Endothelial cell of umbilical vein (primary cell): ENCODE measurements at regions not wholly inside any gene's neighbourhood (a gene's known extent, or its start where the extent isn't known, plus 50 kb on each side); places are given as distances from the start of the nearest gene placed in this dataset.

Experiments used
- BruUV-seq: library from RNA; stranded (reverse); fragments of 400-500 nt; replicated peaks from 2 replicates; lab custom pipeline; 2021; lab: Mats Ljungman, UMichigan
- CTCF ChIA-PET: fragments of 300-600, 350-600 bp; sonication (Branson Sonifier 250); formaldehyde crosslinking; loops from one replicate; lab custom pipeline; 2021; ENCODE audit warnings: antibody characterized with exemption, inconsistent platforms; lab: Charles Lee
- POLR2A ChIA-PET: fragments of 300-600, 350-600 bp; sonication (Branson Sonifier 250); formaldehyde crosslinking; loops from one replicate; lab custom pipeline; 2021; ENCODE audit warnings: antibody characterized with exemption, inconsistent platforms; lab: Charles Lee
- DNase-seq: peaks from one replicate; pipeline ENCODE4 v3.0.0-alpha.2; 2011; ENCODE audit warnings: low read depth, low spot score
- FAIRE-seq: peaks from 2 replicates; lab custom pipeline; 2011; peaks lifted over from hg19 to GRCh38; lab: Jason Lieb, UNC
- H2AFZ ChIP-seq: 2 replicates; pipeline ENCODE4 v1.6.0; 2012; ENCODE audit warnings: low read depth, low read length, control low read depth, inconsistent platforms
- H3K27ac ChIP-seq: 2 replicates; pipeline ENCODE4 v1.5.1; 2011; ENCODE audit warnings: low read depth, mild to moderate bottlenecking, control low read depth, low read length, moderate library complexity; ENCODE audit not compliant: insufficient read depth
- H3K27me3 ChIP-seq, 2 experiments: 2 replicates each; pipeline versions ENCODE4 v1.6.0 to v1.6.1; 2011; ENCODE audit warnings: low read length in 2 of 2, mixed read lengths in 1 of 2; ENCODE audit not compliant: control insufficient read depth in 2 of 2, insufficient read depth in 2 of 2
- H3K36me3 ChIP-seq, 2 experiments: 2 replicates in 1 of 2; 3 replicates in 1 of 2; pipeline ENCODE4 v1.5.1; 2011; ENCODE audit warnings: low read length in 2 of 2, mild to moderate bottlenecking in 1 of 2, moderate library complexity in 1 of 2; ENCODE audit not compliant: control insufficient read depth in 2 of 2, insufficient read depth in 2 of 2; ENCODE audit errors: extremely low read depth in 1 of 2
- H3K4me1 ChIP-seq: 3 replicates; pipeline ENCODE4 v1.5.1; 2011; ENCODE audit warnings: mild to moderate bottlenecking, low read length; ENCODE audit not compliant: control insufficient read depth, insufficient read depth; ENCODE audit errors: extremely low read depth
- H3K4me2 ChIP-seq: 2 replicates; pipeline ENCODE4 v1.6.1; 2011; ENCODE audit warnings: low read length, control low read depth, mixed read lengths; ENCODE audit not compliant: insufficient read depth
- H3K4me3 ChIP-seq, 3 experiments: fragments of 200-600 bp in 1 of 3; sonication (generic), shearing (Covaris generic) in 1 of 3; replicated peaks in 1 of 3; 2 replicates each; pipeline ENCODE4 v1.5.1; 2011 to 2016; ENCODE audit warnings: control low read depth in 3 of 3, low read length in 3 of 3, mild to moderate bottlenecking in 2 of 3, inconsistent platforms in 1 of 3, low read depth in 1 of 3, moderate library complexity in 1 of 3; ENCODE audit not compliant: insufficient read depth in 1 of 3
- H3K79me2 ChIP-seq: 2 replicates; pipeline ENCODE4 v1.6.0; 2012; ENCODE audit warnings: low read length, inconsistent platforms; ENCODE audit not compliant: control insufficient read depth, insufficient read depth
- H3K9ac ChIP-seq: replicated peaks from 2 replicates; pipeline ENCODE3; 2011; ENCODE audit warnings: low read length, control low read depth; ENCODE audit not compliant: insufficient read depth; ENCODE audit errors: extremely low read depth
- H3K9me1 ChIP-seq: replicated peaks from 3 replicates; pipeline ENCODE4 v1.6.0; 2011; ENCODE audit warnings: mild to moderate bottlenecking, low read length; ENCODE audit not compliant: control insufficient read depth, insufficient read depth; ENCODE audit errors: extremely low read depth
- H3K9me3 ChIP-seq: replicated peaks from 2 replicates; pipeline ENCODE4 v1.5.1; 2012; ENCODE audit warnings: low read length, inconsistent platforms; ENCODE audit not compliant: control insufficient read depth, insufficient read depth
- H4K20me1 ChIP-seq: replicated peaks from 2 replicates; pipeline ENCODE3; 2011; ENCODE audit warnings: mild to moderate bottlenecking, low read length; ENCODE audit not compliant: control insufficient read depth, insufficient read depth; ENCODE audit errors: extremely low read depth
- EZH2 ChIP-seq: IDR thresholded peaks from 2 replicates; pipeline ENCODE4 v1.6.1; 2012; ENCODE audit warnings: borderline replicate concordance, low read depth, mild to moderate bottlenecking, moderate library complexity, low read length, inconsistent platforms; ENCODE audit not compliant: severe bottlenecking
- FOS ChIP-seq: IDR thresholded peaks from 2 replicates; pipeline ENCODE4 v1.6.1; 2011; ENCODE audit warnings: mild to moderate bottlenecking, low read length, moderate library complexity, borderline replicate concordance; ENCODE audit not compliant: insufficient read depth
- GATA2 ChIP-seq: IDR thresholded peaks from 2 replicates; pipeline ENCODE4 v1.7.0; 2011; ENCODE audit warnings: low read depth, mild to moderate bottlenecking, moderate library complexity, mixed read lengths, low read length; ENCODE audit not compliant: insufficient read length, insufficient read depth
- JUN ChIP-seq: IDR thresholded peaks from 2 replicates; pipeline ENCODE4 v1.6.1; 2011; ENCODE audit warnings: borderline replicate concordance, low read depth; ENCODE audit not compliant: insufficient read length, insufficient read depth
- MAX ChIP-seq: IDR thresholded peaks from 2 replicates; pipeline ENCODE4 v1.6.1; 2011; ENCODE audit not compliant: insufficient read depth, insufficient read length
- MYC ChIP-seq: IDR thresholded peaks from one replicate; pipeline ENCODE4 v1.6.1; 2011; ENCODE audit warnings: mild to moderate bottlenecking, low read depth, low read length
- POLR2A ChIP-seq: IDR thresholded peaks from 2 replicates; pipeline ENCODE4 v1.6.1; 2012; ENCODE audit warnings: low read depth, mild to moderate bottlenecking, control low read depth, low read length
- POLR2AphosphoS5 ChIP-seq: IDR thresholded peaks from 2 replicates; pipeline ENCODE4 v1.6.1; 2012; ENCODE audit warnings: low read depth, mild to moderate bottlenecking, control low read depth, low read length, moderate library complexity; ENCODE audit not compliant: insufficient read depth
- dilution Hi-C: fragments of 300-500 bp; cut with MboI; formaldehyde crosslinking; loops from one replicate; pipeline ENCODE4 v1.15.0; 2019; ENCODE audit warnings: low sequenced_read_pairs; ENCODE audit not compliant: extremely low pct_ligation_motif_present
- intact Hi-C: fragments of 100-400 bp; cut with micrococcal nuclease; formaldehyde crosslinking; loops from one replicate; pipeline ENCODE4 v1.10.0; 2022
- TF ChIP-seq, protein P1 (sequence below), 2 donors: IDR thresholded peaks; 1 replicate in 1 of 2; 2 replicates in 1 of 2; pipeline ENCODE4 v1.5.1; 2011; ENCODE audit warnings: low read length in 2 of 2, mild to moderate bottlenecking in 2 of 2, moderate library complexity in 2 of 2, control low read depth in 1 of 2, inconsistent platforms in 1 of 2, low read depth in 1 of 2; ENCODE audit not compliant: insufficient read depth in 1 of 2; ENCODE audit errors: extremely low read depth in 1 of 2

DNA sequence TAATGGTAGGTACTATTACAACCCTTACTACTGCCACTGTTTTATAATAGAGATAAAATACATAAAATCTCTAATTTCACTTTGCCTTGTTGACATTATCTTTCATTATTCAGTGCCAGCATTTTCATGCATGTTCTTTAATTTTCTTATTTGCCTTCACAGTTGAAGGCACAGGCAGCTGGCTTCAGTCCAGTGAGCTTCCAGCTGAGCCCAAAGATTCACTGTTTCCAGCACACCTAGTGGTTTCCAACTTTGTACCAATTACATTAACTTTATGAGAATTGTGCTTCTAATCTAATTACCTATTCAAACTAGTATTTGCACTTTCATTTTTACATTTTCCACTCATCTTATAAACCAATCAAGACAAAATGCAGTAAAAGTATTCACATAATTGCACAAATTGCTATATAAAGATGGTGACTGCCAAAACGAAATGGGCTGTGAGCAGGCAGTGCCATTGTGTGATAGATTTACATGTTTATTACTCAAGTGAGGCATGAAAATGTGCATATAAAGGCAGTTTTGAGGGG, 228.3 kb downstream of the MFSD1 start:
- TF ChIP-seq MAX: no peak
- TF ChIP-seq MYC: no peak
- TF ChIP-seq JUN: no peak
- TF ChIP-seq POLR2AphosphoS5: no peak
- TF ChIP-seq, protein P1, sequence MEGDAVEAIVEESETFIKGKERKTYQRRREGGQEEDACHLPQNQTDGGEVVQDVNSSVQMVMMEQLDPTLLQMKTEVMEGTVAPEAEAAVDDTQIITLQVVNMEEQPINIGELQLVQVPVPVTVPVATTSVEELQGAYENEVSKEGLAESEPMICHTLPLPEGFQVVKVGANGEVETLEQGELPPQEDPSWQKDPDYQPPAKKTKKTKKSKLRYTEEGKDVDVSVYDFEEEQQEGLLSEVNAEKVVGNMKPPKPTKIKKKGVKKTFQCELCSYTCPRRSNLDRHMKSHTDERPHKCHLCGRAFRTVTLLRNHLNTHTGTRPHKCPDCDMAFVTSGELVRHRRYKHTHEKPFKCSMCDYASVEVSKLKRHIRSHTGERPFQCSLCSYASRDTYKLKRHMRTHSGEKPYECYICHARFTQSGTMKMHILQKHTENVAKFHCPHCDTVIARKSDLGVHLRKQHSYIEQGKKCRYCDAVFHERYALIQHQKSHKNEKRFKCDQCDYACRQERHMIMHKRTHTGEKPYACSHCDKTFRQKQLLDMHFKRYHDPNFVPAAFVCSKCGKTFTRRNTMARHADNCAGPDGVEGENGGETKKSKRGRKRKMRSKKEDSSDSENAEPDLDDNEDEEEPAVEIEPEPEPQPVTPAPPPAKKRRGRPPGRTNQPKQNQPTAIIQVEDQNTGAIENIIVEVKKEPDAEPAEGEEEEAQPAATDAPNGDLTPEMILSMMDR (IDR thresholded peaks at IDR 0.05; ENCODE audit: extremely low read depth in 1 of 2, insufficient read depth in 1 of 2, low read depth in 1 of 2, low read length in 2 of 2): no peak
- TF ChIP-seq FOS: no peak
- TF ChIP-seq POLR2A: no peak
- TF ChIP-seq EZH2: no peak
- TF ChIP-seq GATA2: no peak
- no TSS peak for BruUV-seq

More for the DNA sequence above, 228.3 kb downstream of the MFSD1 start:
- H3K4me2 ChIP-seq: no peak overlapping the region
- H3K4me3 ChIP-seq: no peak overlapping the region
- no peak overlapping the region for H3K9ac ChIP-seq
- no peaks in the 10 kb centered on the region for H3K27me3 ChIP-seq
- H2AFZ ChIP-seq: no peak overlapping the region
- H3K9me3 ChIP-seq: no peaks in the 10 kb centered on the region
- dilution Hi-C loops: no loop called here
- H4K20me1 ChIP-seq: no peaks in the 10 kb centered on the region
- DNase-seq: no peak
- H3K79me2 ChIP-seq: no peaks in the 10 kb centered on the region
- FAIRE-seq: no peak
- H3K27ac ChIP-seq: no peak overlapping the region
- no peaks in the 10 kb centered on the region for H3K9me1 ChIP-seq
- intact Hi-C loops: no loop called here
- ChIA-PET CTCF (no interaction called here), POLR2A (no interaction called here)
- no peaks in the 10 kb centered on the region for H3K36me3 ChIP-seq
- no peaks in the 10 kb centered on the region for H3K4me1 ChIP-seq
